Mesenchymal stem cell (in vitro differentiated cells and primary cell): ENCODE measurements at regions not wholly inside any gene's neighbourhood (a gene's known extent, or its start where the extent isn't known, plus 50 kb on each side); places are given as distances from the start of the nearest gene placed in this dataset.
A peak's percentile ranks its signal among the peaks of the same experiment; 100 is the strongest.

ENCODE experiments used
- DNase-seq: peaks from one replicate; pipeline ENCODE4 v3.0.0-alpha.2; 2013
- H2AFZ ChIP-seq: one replicate; pipeline ENCODE4 v1.6.1; 2013; ENCODE audit warnings: low read depth, mild to moderate bottlenecking, control low read depth, inconsistent platforms, low read length, moderate library complexity
- H2AK5ac ChIP-seq: 2 replicates; pipeline ENCODE4 v1.6.1; 2013; ENCODE audit warnings: low read length, moderate library complexity, mild to moderate bottlenecking, inconsistent platforms; ENCODE audit not compliant: severe bottlenecking
- H2BK120ac ChIP-seq: one replicate; pipeline ENCODE4 v1.6.1; 2013; ENCODE audit warnings: low read depth, mild to moderate bottlenecking, inconsistent platforms, low read length, moderate library complexity
- H2BK12ac ChIP-seq, 2 experiments: one replicate each; pipeline ENCODE4 v1.6.1; 2013; ENCODE audit warnings: inconsistent platforms in 2 of 2, low read length in 2 of 2, mild to moderate bottlenecking in 2 of 2, moderate library complexity in 2 of 2, control low read depth in 1 of 2
- H2BK15ac ChIP-seq: one replicate; pipeline ENCODE4 v1.6.1; 2013; ENCODE audit warnings: mild to moderate bottlenecking, low read depth, inconsistent platforms; ENCODE audit not compliant: poor library complexity, severe bottlenecking
- H2BK5ac ChIP-seq: 2 replicates; pipeline ENCODE4 v1.6.1; 2013; ENCODE audit warnings: low read depth, mild to moderate bottlenecking, low read length, control low read depth, inconsistent platforms; ENCODE audit not compliant: poor library complexity, severe bottlenecking
- H3K14ac ChIP-seq, 2 experiments: one replicate each; pipeline ENCODE4 v1.6.1; 2013; ENCODE audit warnings: inconsistent platforms in 2 of 2, low read length in 2 of 2, control low read depth in 1 of 2, mild to moderate bottlenecking in 1 of 2, moderate library complexity in 1 of 2
- H3K18ac ChIP-seq, 2 experiments: one replicate each; pipeline ENCODE4 v1.6.1; 2013; ENCODE audit warnings: inconsistent platforms in 2 of 2, low read length in 2 of 2, control low read depth in 1 of 2, low read depth in 1 of 2, mild to moderate bottlenecking in 1 of 2
- H3K23ac ChIP-seq, 2 experiments: one replicate each; pipeline ENCODE4 v1.6.1; 2013; ENCODE audit warnings: inconsistent platforms in 2 of 2, low read length in 2 of 2, mild to moderate bottlenecking in 2 of 2, moderate library complexity in 2 of 2, control low read depth in 1 of 2
- H3K27ac ChIP-seq: 2 replicates; pipeline ENCODE4 v1.5.1; 2013; ENCODE audit warnings: mild to moderate bottlenecking, moderate library complexity, low read length, control low read depth, inconsistent platforms; ENCODE audit not compliant: poor library complexity, severe bottlenecking
- H3K27me3 ChIP-seq, 2 experiments: 2 replicates each; pipeline versions ENCODE4 v1.6.1 to v1.7.0; 2013; ENCODE audit warnings: low read length in 2 of 2, mild to moderate bottlenecking in 2 of 2, moderate library complexity in 2 of 2, control low read depth in 1 of 2, inconsistent platforms in 1 of 2; ENCODE audit not compliant: control insufficient read depth in 1 of 2, insufficient read depth in 1 of 2
- H3K36me3 ChIP-seq, 2 experiments: 2 replicates each; pipeline versions ENCODE4 v1.6.1 to v1.7.0; 2013; ENCODE audit warnings: low read length in 2 of 2, control low read depth in 1 of 2, inconsistent platforms in 1 of 2, low read depth in 1 of 2, mild to moderate bottlenecking in 1 of 2; ENCODE audit not compliant: insufficient read depth in 2 of 2, control insufficient read depth in 1 of 2
- H3K4ac ChIP-seq, 2 experiments: one replicate each; pipeline ENCODE4 v1.6.1; 2013; ENCODE audit warnings: inconsistent platforms in 2 of 2, low read length in 2 of 2, mild to moderate bottlenecking in 2 of 2, moderate library complexity in 2 of 2, control low read depth in 1 of 2, low read depth in 1 of 2
- H3K4me1 ChIP-seq: 2 replicates; pipeline ENCODE4 v1.6.1; 2013; ENCODE audit warnings: low read depth, low read length, control low read depth; ENCODE audit not compliant: control insufficient read depth, insufficient read depth
- H3K4me2 ChIP-seq: 2 replicates; pipeline ENCODE4 v1.6.1; 2013; ENCODE audit warnings: low read length, mild to moderate bottlenecking, inconsistent platforms; ENCODE audit not compliant: poor library complexity, severe bottlenecking
- H3K4me3 ChIP-seq, 2 experiments: 2 replicates each; pipeline versions ENCODE4 v1.5.1 to v1.7.0; 2013; ENCODE audit warnings: low read length in 2 of 2, mild to moderate bottlenecking in 2 of 2, control low read depth in 1 of 2, low read depth in 1 of 2; ENCODE audit not compliant: insufficient read depth in 1 of 2
- H3K79me1 ChIP-seq: replicated peaks from 2 replicates; pipeline ENCODE4 v1.6.1; 2013; ENCODE audit warnings: mild to moderate bottlenecking, control low read depth, low read length, inconsistent platforms; ENCODE audit not compliant: poor library complexity, severe bottlenecking
- H3K9ac ChIP-seq: 2 replicates; pipeline ENCODE4 v1.7.0; 2013; ENCODE audit warnings: mild to moderate bottlenecking, low read length, moderate library complexity
- H3K9me3 ChIP-seq: 2 replicates; pipeline ENCODE4 v1.7.0; 2013; ENCODE audit warnings: mild to moderate bottlenecking, low read length; ENCODE audit not compliant: control insufficient read depth
- H4K8ac ChIP-seq: one replicate; pipeline ENCODE4 v1.6.1; 2013; ENCODE audit warnings: inconsistent platforms, mild to moderate bottlenecking, low read length, moderate library complexity
- H4K91ac ChIP-seq: one replicate; pipeline ENCODE4 v1.6.1; 2013; ENCODE audit warnings: mild to moderate bottlenecking, low read length, inconsistent platforms
- WGBS: methylation state at CpG from one replicate; pipeline ENCODE4 v1.1.7; 2013; ENCODE audit warnings: mixed read lengths; 5-methylcytosine and 5-hydroxymethylcytosine counted together

GRCh38 chr18:57209713-57210106 lies 62.8 kb downstream of the BOD1L2 start:
- Histone ChIP-seq H3K23ac (no peak overlapping the region), H2BK5ac (no peak overlapping the region), H3K9me3 (no peaks in the 10 kb centered on the region), H4K91ac (no peak overlapping the region), H3K14ac (no peak overlapping the region), H2BK15ac (no peak overlapping the region), H3K27me3 (peaks cover 10 to 44% of the 10 kb centered on the region in 2 experiments), H3K4ac (no peak overlapping the region), H3K36me3 (no peaks in the 10 kb centered on the region), H2BK120ac (no peak overlapping the region), H2AFZ (no peak overlapping the region), H2AK5ac (peak overlapping the region; percentile 39), H3K27ac (no peak overlapping the region), H3K18ac (no peak overlapping the region), H3K4me3 (peak overlapping the region in 1 of 2 experiments; percentile 12), H4K8ac (no peak overlapping the region), H3K9ac (no peak overlapping the region), H3K4me2 (peak overlapping the region; percentile 69), H3K4me1 (peaks cover 7% of the 10 kb centered on the region), H2BK12ac (no peak overlapping the region), H3K79me1 (no peaks in the 10 kb centered on the region)
- 22% methylated on average over 6 of the region's 10 CpGs for WGBS
- DNase-seq, result no peak

GRCh38 chr18:57210107-57210715 lies 63.3 kb downstream of the BOD1L2 start:
- Histone ChIP-seq H3K79me1 (no peaks in the 10 kb centered on the region), H3K9me3 (no peaks in the 10 kb centered on the region), H4K91ac (no peak overlapping the region), H2AFZ (no peak overlapping the region), H2AK5ac (no peak overlapping the region), H3K9ac (no peak overlapping the region), H3K27me3 (peaks cover 10 to 44% of the 10 kb centered on the region in 2 experiments), H3K4ac (no peak overlapping the region), H3K4me2 (peak overlapping the region; percentile 69), H3K4me1 (peaks cover 7% of the 10 kb centered on the region), H2BK12ac (no peak overlapping the region), H3K23ac (no peak overlapping the region), H3K14ac (no peak overlapping the region), H3K36me3 (no peaks in the 10 kb centered on the region), H3K27ac (peak overlapping the region; percentile 45), H4K8ac (no peak overlapping the region), H2BK15ac (no peak overlapping the region), H2BK5ac (no peak overlapping the region), H2BK120ac (no peak overlapping the region), H3K4me3 (peak overlapping the region in 1 of 2 experiments; percentile 12), H3K18ac (no peak overlapping the region)
- DNase-seq, result peak; percentile 38
- 4% methylated on average over 10 of the region's 11 CpGs for WGBS

GRCh38 chr18:57210716-57211411 lies 64.0 kb downstream of the BOD1L2 start:
- Histone ChIP-seq H3K27me3 (peaks cover 10 to 44% of the 10 kb centered on the region in 2 experiments), H3K18ac (no peak overlapping the region), H4K8ac (no peak overlapping the region), H3K36me3 (no peaks in the 10 kb centered on the region), H3K79me1 (no peaks in the 10 kb centered on the region), H3K4me2 (peak overlapping the region; percentile 8), H2BK120ac (no peak overlapping the region), H4K91ac (no peak overlapping the region), H3K14ac (no peak overlapping the region), H2AK5ac (peak overlapping the region; percentile 11), H2BK15ac (no peak overlapping the region), H2BK5ac (no peak overlapping the region), H3K23ac (no peak overlapping the region), H3K4me3 (no peak overlapping the region), H3K4me1 (peaks cover 7% of the 10 kb centered on the region), H3K27ac (peak overlapping the region; percentile 45), H3K9me3 (no peaks in the 10 kb centered on the region), H2BK12ac (no peak overlapping the region), H3K4ac (no peak overlapping the region), H2AFZ (no peak overlapping the region), H3K9ac (no peak overlapping the region)
- no peak for DNase-seq
- WGBS, result 13% methylated on average over 1 of the region's 1 CpG

- no peak overlapping the region for H3K14ac ChIP-seq
- no peak for DNase-seq
- no peak overlapping the region for H3K23ac ChIP-seq
- H2AK5ac ChIP-seq, result no peak overlapping the region
- no peak overlapping the region for H3K4ac ChIP-seq
- H4K91ac ChIP-seq, result no peak overlapping the region
- no peaks in the 10 kb centered on the region for H3K36me3 ChIP-seq
- H2BK15ac ChIP-seq, result no peak overlapping the region
- H2BK120ac ChIP-seq, result no peak overlapping the region
- no peak overlapping the region for H4K8ac ChIP-seq
- no peak overlapping the region for H3K4me2 ChIP-seq
- peaks cover 7% of the 10 kb centered on the region for H3K4me1 ChIP-seq
- H2BK12ac ChIP-seq, result no peak overlapping the region
- H3K18ac ChIP-seq, result no peak overlapping the region
- H2BK5ac ChIP-seq, result no peak overlapping the region
- 65% methylated on average over 3 of the region's 3 CpGs for WGBS
- no peak overlapping the region for H2AFZ ChIP-seq
- H3K4me3 ChIP-seq, result no peak overlapping the region
- no peaks in the 10 kb centered on the region for H3K9me3 ChIP-seq
- peaks cover 6 to 44% of the 10 kb centered on the region in 2 experiments for H3K27me3 ChIP-seq
- H3K79me1 ChIP-seq, result no peaks in the 10 kb centered on the region
- H3K9ac ChIP-seq, result no peak overlapping the region
- H3K27ac ChIP-seq, result no peak overlapping the region
Measured at GRCh38 chr18:57211412-57211750, 64.5 kb downstream of the BOD1L2 start.
